ENCODE measurements at regions not wholly inside any gene's neighbourhood (a gene's known extent, or its start where the extent isn't known, plus 50 kb on each side); places are given as distances from the start of the nearest gene placed in this dataset.

DNA sequence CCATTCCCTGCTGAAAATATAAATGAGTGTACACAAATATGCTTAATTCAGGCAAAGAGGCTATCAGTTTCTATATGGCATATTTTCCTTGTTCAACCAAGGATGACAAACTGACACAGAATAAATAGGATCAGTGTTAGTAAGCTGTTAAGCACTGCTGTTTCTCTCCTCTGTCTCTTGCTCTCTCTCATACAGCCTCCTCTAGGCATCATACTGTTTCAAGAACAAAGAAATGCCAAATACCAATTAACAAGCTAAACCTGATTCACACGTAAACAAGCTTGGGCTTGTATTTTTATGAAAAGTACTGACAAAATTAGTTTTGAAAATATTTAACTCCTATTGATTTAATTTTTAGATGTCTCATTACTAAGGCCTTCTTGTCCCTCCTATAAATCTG lies 1027.2 kb upstream of the ACVR2A start (continued):
- TF ChIP-seq, protein P1, sequence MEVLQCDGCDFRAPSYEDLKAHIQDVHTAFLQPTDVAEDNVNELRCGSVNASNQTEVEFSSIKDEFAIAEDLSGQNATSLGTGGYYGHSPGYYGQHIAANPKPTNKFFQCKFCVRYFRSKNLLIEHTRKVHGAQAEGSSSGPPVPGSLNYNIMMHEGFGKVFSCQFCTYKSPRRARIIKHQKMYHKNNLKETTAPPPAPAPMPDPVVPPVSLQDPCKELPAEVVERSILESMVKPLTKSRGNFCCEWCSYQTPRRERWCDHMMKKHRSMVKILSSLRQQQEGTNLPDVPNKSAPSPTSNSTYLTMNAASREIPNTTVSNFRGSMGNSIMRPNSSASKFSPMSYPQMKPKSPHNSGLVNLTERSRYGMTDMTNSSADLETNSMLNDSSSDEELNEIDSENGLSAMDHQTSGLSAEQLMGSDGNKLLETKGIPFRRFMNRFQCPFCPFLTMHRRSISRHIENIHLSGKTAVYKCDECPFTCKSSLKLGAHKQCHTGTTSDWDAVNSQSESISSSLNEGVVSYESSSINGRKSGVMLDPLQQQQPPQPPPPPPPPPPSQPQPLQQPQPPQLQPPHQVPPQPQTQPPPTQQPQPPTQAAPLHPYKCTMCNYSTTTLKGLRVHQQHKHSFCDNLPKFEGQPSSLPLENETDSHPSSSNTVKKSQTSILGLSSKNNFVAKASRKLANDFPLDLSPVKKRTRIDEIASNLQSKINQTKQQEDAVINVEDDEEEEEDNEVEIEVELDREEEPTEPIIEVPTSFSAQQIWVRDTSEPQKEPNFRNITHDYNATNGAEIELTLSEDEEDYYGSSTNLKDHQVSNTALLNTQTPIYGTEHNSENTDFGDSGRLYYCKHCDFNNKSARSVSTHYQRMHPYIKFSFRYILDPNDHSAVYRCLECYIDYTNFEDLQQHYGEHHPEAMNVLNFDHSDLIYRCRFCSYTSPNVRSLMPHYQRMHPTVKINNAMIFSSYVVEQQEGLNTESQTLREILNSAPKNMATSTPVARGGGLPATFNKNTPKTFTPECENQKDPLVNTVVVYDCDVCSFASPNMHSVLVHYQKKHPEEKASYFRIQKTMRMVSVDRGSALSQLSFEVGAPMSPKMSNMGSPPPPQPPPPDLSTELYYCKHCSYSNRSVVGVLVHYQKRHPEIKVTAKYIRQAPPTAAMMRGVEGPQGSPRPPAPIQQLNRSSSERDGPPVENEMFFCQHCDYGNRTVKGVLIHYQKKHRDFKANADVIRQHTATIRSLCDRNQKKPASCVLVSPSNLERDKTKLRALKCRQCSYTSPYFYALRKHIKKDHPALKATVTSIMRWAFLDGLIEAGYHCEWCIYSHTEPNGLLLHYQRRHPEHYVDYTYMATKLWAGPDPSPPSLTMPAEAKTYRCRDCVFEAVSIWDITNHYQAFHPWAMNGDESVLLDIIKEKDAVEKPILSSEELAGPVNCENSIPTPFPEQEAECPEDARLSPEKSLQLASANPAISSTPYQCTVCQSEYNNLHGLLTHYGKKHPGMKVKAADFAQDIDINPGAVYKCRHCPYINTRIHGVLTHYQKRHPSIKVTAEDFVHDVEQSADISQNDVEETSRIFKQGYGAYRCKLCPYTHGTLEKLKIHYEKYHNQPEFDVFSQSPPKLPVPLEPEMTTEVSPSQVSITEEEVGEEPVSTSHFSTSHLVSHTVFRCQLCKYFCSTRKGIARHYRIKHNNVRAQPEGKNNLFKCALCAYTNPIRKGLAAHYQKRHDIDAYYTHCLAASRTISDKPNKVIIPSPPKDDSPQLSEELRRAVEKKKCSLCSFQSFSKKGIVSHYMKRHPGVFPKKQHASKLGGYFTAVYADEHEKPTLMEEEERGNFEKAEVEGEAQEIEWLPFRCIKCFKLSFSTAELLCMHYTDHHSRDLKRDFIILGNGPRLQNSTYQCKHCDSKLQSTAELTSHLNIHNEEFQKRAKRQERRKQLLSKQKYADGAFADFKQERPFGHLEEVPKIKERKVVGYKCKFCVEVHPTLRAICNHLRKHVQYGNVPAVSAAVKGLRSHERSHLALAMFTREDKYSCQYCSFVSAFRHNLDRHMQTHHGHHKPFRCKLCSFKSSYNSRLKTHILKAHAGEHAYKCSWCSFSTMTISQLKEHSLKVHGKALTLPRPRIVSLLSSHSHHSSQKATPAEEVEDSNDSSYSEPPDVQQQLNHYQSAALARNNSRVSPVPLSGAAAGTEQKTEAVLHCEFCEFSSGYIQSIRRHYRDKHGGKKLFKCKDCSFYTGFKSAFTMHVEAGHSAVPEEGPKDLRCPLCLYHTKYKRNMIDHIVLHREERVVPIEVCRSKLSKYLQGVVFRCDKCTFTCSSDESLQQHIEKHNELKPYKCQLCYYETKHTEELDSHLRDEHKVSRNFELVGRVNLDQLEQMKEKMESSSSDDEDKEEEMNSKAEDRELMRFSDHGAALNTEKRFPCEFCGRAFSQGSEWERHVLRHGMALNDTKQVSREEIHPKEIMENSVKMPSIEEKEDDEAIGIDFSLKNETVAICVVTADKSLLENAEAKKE (CRISPR knock-in tag; IDR thresholded peaks at IDR 0.05) = no peak
- TF ChIP-seq ZNF114 (CRISPR knock-in tag; IDR thresholded peaks at IDR 0.05) (no peak), EZH2phosphoT487 (IDR thresholded peaks at IDR 0.05; ENCODE audit: unreplicated experiment) (no peak), NANOG (IDR thresholded peaks at IDR 0.05; ENCODE audit: borderline replicate concordance) (no peak)
- TF ChIP-seq, protein P2, sequence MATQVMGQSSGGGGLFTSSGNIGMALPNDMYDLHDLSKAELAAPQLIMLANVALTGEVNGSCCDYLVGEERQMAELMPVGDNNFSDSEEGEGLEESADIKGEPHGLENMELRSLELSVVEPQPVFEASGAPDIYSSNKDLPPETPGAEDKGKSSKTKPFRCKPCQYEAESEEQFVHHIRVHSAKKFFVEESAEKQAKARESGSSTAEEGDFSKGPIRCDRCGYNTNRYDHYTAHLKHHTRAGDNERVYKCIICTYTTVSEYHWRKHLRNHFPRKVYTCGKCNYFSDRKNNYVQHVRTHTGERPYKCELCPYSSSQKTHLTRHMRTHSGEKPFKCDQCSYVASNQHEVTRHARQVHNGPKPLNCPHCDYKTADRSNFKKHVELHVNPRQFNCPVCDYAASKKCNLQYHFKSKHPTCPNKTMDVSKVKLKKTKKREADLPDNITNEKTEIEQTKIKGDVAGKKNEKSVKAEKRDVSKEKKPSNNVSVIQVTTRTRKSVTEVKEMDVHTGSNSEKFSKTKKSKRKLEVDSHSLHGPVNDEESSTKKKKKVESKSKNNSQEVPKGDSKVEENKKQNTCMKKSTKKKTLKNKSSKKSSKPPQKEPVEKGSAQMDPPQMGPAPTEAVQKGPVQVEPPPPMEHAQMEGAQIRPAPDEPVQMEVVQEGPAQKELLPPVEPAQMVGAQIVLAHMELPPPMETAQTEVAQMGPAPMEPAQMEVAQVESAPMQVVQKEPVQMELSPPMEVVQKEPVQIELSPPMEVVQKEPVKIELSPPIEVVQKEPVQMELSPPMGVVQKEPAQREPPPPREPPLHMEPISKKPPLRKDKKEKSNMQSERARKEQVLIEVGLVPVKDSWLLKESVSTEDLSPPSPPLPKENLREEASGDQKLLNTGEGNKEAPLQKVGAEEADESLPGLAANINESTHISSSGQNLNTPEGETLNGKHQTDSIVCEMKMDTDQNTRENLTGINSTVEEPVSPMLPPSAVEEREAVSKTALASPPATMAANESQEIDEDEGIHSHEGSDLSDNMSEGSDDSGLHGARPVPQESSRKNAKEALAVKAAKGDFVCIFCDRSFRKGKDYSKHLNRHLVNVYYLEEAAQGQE (IDR thresholded peaks at IDR 0.05; ENCODE audit: unreplicated experiment) = no peak

GRCh38 chr2:146814971-146815370 lies 1029.9 kb upstream of the ACVR2A start:
- no peaks in the 10 kb centered on the region for H3K36me3 ChIP-seq (ENCODE audit: insufficient read depth)
- no peaks in the 10 kb centered on the region for H3K27me3 Mint-ChIP-seq (ENCODE audit: insufficient read depth, low read depth, poor library complexity)
- no peaks in the 10 kb centered on the region for H3K79me2 ChIP-seq (replicated peaks; ENCODE audit: insufficient read depth)
- peaks cover 14% of the 10 kb centered on the region for H3K4me1 Mint-ChIP-seq
- no peaks in the 10 kb centered on the region for H3F3A ChIP-seq (replicated peaks; ENCODE audit: low read depth)
- H3K9me3 Mint-ChIP-seq = peaks cover 17% of the 10 kb centered on the region; the same call in 2 of the 3 replicates
- ATAC-seq (no peak), DNase-seq (ENCODE audit: low spot score) (no peak)
- H2AFZ ChIP-seq = no peak overlapping the region
- no peak overlapping the region for H3K27ac Mint-ChIP-seq
- no peak overlapping the region for H3K4me2 ChIP-seq
- peaks cover 6% of the 10 kb centered on the region; the same call in 2 of the 3 replicates for H3K36me3 Mint-ChIP-seq (ENCODE audit: low read depth)
- H3K4me1 ChIP-seq (ENCODE audit: insufficient read depth) = peaks cover 10% of the 10 kb centered on the region
- H3K4me3 Mint-ChIP-seq = no peak overlapping the region
- no peaks in the 10 kb centered on the region for H3K27me3 ChIP-seq (ENCODE audit: insufficient read depth)
- H4K20me1 ChIP-seq (replicated peaks; ENCODE audit: insufficient read depth) = no peaks in the 10 kb centered on the region
- no peaks in the 10 kb centered on the region for H3K9me2 ChIP-seq (ENCODE audit: insufficient read depth)
- H3K4me3 ChIP-seq = no peak overlapping the region
- H3K27ac ChIP-seq (ENCODE audit: low read depth) = no peak overlapping the region
- no peak for TF ChIP-seq EZH2 (IDR thresholded peaks at IDR 0.05; ENCODE audit: low read depth, unreplicated experiment)
- TF ChIP-seq CTCF (conservative IDR thresholded peaks at IDR 0.05; ENCODE audit: low read depth in 2 of 2) = no peak
- TF ChIP-seq, protein P3, sequence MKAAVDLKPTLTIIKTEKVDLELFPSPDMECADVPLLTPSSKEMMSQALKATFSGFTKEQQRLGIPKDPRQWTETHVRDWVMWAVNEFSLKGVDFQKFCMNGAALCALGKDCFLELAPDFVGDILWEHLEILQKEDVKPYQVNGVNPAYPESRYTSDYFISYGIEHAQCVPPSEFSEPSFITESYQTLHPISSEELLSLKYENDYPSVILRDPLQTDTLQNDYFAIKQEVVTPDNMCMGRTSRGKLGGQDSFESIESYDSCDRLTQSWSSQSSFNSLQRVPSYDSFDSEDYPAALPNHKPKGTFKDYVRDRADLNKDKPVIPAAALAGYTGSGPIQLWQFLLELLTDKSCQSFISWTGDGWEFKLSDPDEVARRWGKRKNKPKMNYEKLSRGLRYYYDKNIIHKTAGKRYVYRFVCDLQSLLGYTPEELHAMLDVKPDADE (IDR thresholded peaks at IDR 0.05) = no peak
- TF ChIP-seq NANOG (IDR thresholded peaks at IDR 0.05; ENCODE audit: borderline replicate concordance) = no peak
- no peak for TF ChIP-seq STAT1 (IDR thresholded peaks at IDR 0.05; ENCODE audit: unreplicated experiment)

Data from GM23338 (cell line).